ENCODE measurements at regions not wholly inside any gene's neighbourhood (a gene's known extent, or its start where the extent isn't known, plus 50 kb on each side); places are given as distances from the start of the nearest gene placed in this dataset.
A peak's percentile ranks its signal among the peaks of the same experiment; 100 is the strongest.

- Histone ChIP-seq H3K4me3 (ENCODE audit: low read length) (no peak overlapping the region), H3K9ac (ENCODE audit: low read length) (no peak overlapping the region), H3F3A (ENCODE audit: insufficient read depth, low read length) (no peaks in the 10 kb centered on the region), H3K27ac (ENCODE audit: low read length) (no peak overlapping the region), H3K4me2 (ENCODE audit: low read depth, low read length) (no peak overlapping the region), H3K9me2 (replicated peaks; ENCODE audit: insufficient read depth, low read length) (no peaks in the 10 kb centered on the region), H3K36me3 (replicated peaks; ENCODE audit: insufficient read depth, low read length) (no peaks in the 10 kb centered on the region), H4K20me1 (ENCODE audit: insufficient read depth, low read length) (no peaks in the 10 kb centered on the region), H2AFZ (ENCODE audit: low read length) (no peak overlapping the region), H3K4me1 (ENCODE audit: low read length) (no peaks in the 10 kb centered on the region), H3K27me3 (replicated peaks; ENCODE audit: insufficient read depth, low read length) (no peaks in the 10 kb centered on the region), H3K79me2 (ENCODE audit: low read length) (no peaks in the 10 kb centered on the region), H3K9me3 (replicated peaks; ENCODE audit: insufficient read depth, low read length) (no peaks in the 10 kb centered on the region)
- no peak for TF ChIP-seq EZH2 (optimal IDR thresholded peaks at IDR 0.05; ENCODE audit: low read depth, low read length)
- no peak for DNase-seq
Measured at GRCh38 chr4:62533573-62533972, 1333.4 kb downstream of the ADGRL3 start.

- no peak for TF ChIP-seq EZH2 (optimal IDR thresholded peaks at IDR 0.05; ENCODE audit: low read depth, low read length)
- TF ChIP-seq, protein P1, sequence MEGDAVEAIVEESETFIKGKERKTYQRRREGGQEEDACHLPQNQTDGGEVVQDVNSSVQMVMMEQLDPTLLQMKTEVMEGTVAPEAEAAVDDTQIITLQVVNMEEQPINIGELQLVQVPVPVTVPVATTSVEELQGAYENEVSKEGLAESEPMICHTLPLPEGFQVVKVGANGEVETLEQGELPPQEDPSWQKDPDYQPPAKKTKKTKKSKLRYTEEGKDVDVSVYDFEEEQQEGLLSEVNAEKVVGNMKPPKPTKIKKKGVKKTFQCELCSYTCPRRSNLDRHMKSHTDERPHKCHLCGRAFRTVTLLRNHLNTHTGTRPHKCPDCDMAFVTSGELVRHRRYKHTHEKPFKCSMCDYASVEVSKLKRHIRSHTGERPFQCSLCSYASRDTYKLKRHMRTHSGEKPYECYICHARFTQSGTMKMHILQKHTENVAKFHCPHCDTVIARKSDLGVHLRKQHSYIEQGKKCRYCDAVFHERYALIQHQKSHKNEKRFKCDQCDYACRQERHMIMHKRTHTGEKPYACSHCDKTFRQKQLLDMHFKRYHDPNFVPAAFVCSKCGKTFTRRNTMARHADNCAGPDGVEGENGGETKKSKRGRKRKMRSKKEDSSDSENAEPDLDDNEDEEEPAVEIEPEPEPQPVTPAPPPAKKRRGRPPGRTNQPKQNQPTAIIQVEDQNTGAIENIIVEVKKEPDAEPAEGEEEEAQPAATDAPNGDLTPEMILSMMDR (IDR thresholded peaks at IDR 0.05; ENCODE audit: low read length), result no peak
- no peak for TF ChIP-seq EZH2phosphoT487 (IDR thresholded peaks at IDR 0.05; ENCODE audit: low read length)
- H3K4me1 ChIP-seq (ENCODE audit: low read length), result no peaks in the 10 kb centered on the region
Measured at GRCh38 chr4:62531731-62532130, 1331.6 kb downstream of the ADGRL3 start.

GRCh38 chr4:62531264-62531663 is 1331.1 kb downstream of the ADGRL3 start:
- Histone ChIP-seq H3K36me3 (replicated peaks; ENCODE audit: insufficient read depth, low read length) (no peaks in the 10 kb centered on the region), H3K4me3 (ENCODE audit: low read length) (no peak overlapping the region)
- TF ChIP-seq EZH2 (optimal IDR thresholded peaks at IDR 0.05; ENCODE audit: low read depth, low read length), result no peak
- no peak for TF ChIP-seq EZH2phosphoT487 (IDR thresholded peaks at IDR 0.05; ENCODE audit: low read length)
- TF ChIP-seq, protein P1 (IDR thresholded peaks at IDR 0.05; ENCODE audit: low read length), result no peak

More at GRCh38 chr4:62531731-62532130, 1331.6 kb downstream of the ADGRL3 start:
- no peaks in the 10 kb centered on the region for H3K9me3 ChIP-seq (replicated peaks; ENCODE audit: insufficient read depth, low read length)
- H3K4me2 ChIP-seq (ENCODE audit: low read depth, low read length), result no peak overlapping the region
- no peak overlapping the region for H3K27ac ChIP-seq (ENCODE audit: low read length)
- H4K20me1 ChIP-seq (ENCODE audit: insufficient read depth, low read length), result no peaks in the 10 kb centered on the region
- H3K9me2 ChIP-seq (replicated peaks; ENCODE audit: insufficient read depth, low read length), result no peaks in the 10 kb centered on the region
- no peaks in the 10 kb centered on the region for H3F3A ChIP-seq (ENCODE audit: insufficient read depth, low read length)
- no peaks in the 10 kb centered on the region for H3K36me3 ChIP-seq (replicated peaks; ENCODE audit: insufficient read depth, low read length)
- no peak overlapping the region for H3K9ac ChIP-seq (ENCODE audit: low read length)
- DNase-seq, result peak; percentile 17
- H2AFZ ChIP-seq (ENCODE audit: low read length), result no peak overlapping the region
- H3K79me2 ChIP-seq (ENCODE audit: low read length), result no peaks in the 10 kb centered on the region
- H3K4me3 ChIP-seq (ENCODE audit: low read length), result no peak overlapping the region
- no peaks in the 10 kb centered on the region for H3K27me3 ChIP-seq (replicated peaks; ENCODE audit: insufficient read depth, low read length)

DNA sequence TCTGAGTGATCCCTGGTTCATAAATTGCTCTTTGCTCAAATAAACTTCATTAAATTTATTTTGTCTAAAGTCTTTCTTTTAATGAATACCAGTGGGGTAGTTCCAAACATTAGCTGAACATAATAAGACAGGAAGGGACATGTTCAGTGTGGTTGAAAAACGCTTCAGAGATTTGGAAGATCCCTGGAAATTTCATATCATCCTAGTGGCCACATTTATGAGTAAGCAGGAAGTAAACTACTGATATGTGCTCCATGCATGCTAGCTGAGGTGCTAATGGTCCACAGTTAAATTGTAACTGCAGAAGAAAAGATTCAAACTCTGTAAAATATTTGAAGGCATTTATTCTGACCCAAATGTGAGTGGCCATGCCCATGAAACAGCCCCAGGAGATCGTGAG is 1328.7 kb downstream of the ADGRL3 start:
- no peaks in the 10 kb centered on the region for H3K9me2 ChIP-seq (replicated peaks; ENCODE audit: insufficient read depth, low read length)
- no peaks in the 10 kb centered on the region for H3K9me3 ChIP-seq (replicated peaks; ENCODE audit: insufficient read depth, low read length)
- H3K4me3 ChIP-seq (ENCODE audit: low read length), result no peak overlapping the region
- no peaks in the 10 kb centered on the region for H3F3A ChIP-seq (ENCODE audit: insufficient read depth, low read length)
- no peaks in the 10 kb centered on the region for H3K36me3 ChIP-seq (replicated peaks; ENCODE audit: insufficient read depth, low read length)
- no peak for DNase-seq
- H3K27ac ChIP-seq (ENCODE audit: low read length), result no peak overlapping the region
- H3K79me2 ChIP-seq (ENCODE audit: low read length), result no peaks in the 10 kb centered on the region
- H3K4me2 ChIP-seq (ENCODE audit: low read depth, low read length), result no peak overlapping the region
- no peaks in the 10 kb centered on the region for H3K4me1 ChIP-seq (ENCODE audit: low read length)
- TF ChIP-seq EZH2 (optimal IDR thresholded peaks at IDR 0.05; ENCODE audit: low read depth, low read length), result no peak
- no peak for TF ChIP-seq EZH2phosphoT487 (IDR thresholded peaks at IDR 0.05; ENCODE audit: low read length)
- TF ChIP-seq, protein P1 (IDR thresholded peaks at IDR 0.05; ENCODE audit: low read length), result no peak
- H2AFZ ChIP-seq (ENCODE audit: low read length), result no peak overlapping the region
- H4K20me1 ChIP-seq (ENCODE audit: insufficient read depth, low read length), result no peaks in the 10 kb centered on the region
- no peak overlapping the region for H3K9ac ChIP-seq (ENCODE audit: low read length)
- H3K27me3 ChIP-seq (replicated peaks; ENCODE audit: insufficient read depth, low read length), result no peaks in the 10 kb centered on the region

More at GRCh38 chr4:62531264-62531663, 1331.1 kb downstream of the ADGRL3 start:
- Histone ChIP-seq H3K27me3 (replicated peaks; ENCODE audit: insufficient read depth, low read length) (no peaks in the 10 kb centered on the region), H3K4me1 (ENCODE audit: low read length) (no peaks in the 10 kb centered on the region), H3K9me2 (replicated peaks; ENCODE audit: insufficient read depth, low read length) (no peaks in the 10 kb centered on the region), H3F3A (ENCODE audit: insufficient read depth, low read length) (no peaks in the 10 kb centered on the region), H3K79me2 (ENCODE audit: low read length) (no peaks in the 10 kb centered on the region), H3K4me2 (ENCODE audit: low read depth, low read length) (no peak overlapping the region), H2AFZ (ENCODE audit: low read length) (no peak overlapping the region), H3K9me3 (replicated peaks; ENCODE audit: insufficient read depth, low read length) (no peaks in the 10 kb centered on the region), H3K27ac (ENCODE audit: low read length) (no peak overlapping the region), H4K20me1 (ENCODE audit: insufficient read depth, low read length) (no peaks in the 10 kb centered on the region), H3K9ac (ENCODE audit: low read length) (no peak overlapping the region)
- DNase-seq, result no peak
